Lower leg skin (tissue), 3 donors: ENCODE measurements at regions not wholly inside any gene's neighbourhood (a gene's known extent, or its start where the extent isn't known, plus 50 kb on each side); places are given as distances from the start of the nearest gene placed in this dataset.

Source experiments
- CTCF ChIP-seq, 3 donors: fragments of 450-650 bp; IDR thresholded peaks; one replicate each; pipeline ENCODE4 v1.5.1; 2016; ENCODE audit warnings: antibody characterized with exemption in 3 of 3, mild to moderate bottlenecking in 3 of 3, moderate library complexity in 2 of 3
- POLR2A ChIP-seq, 2 donors: fragments of 450-650 bp; IDR thresholded peaks; one replicate each; pipeline ENCODE4 v1.6.1; 2016 to 2017; ENCODE audit warnings: antibody characterized with exemption in 2 of 2, mild to moderate bottlenecking in 1 of 2, moderate library complexity in 1 of 2

GRCh38 chr13:64810750-64811149 lies 2419.4 kb downstream of the PCDH9 start:
- TF ChIP-seq CTCF (IDR thresholded peaks at IDR 0.05) (no peak), POLR2A (IDR thresholded peaks at IDR 0.05) (no peak)
